NCI-H748 (cell line): ENCODE measurements at regions not wholly inside any gene's neighbourhood (a gene's known extent, or its start where the extent isn't known, plus 50 kb on each side); places are given as distances from the start of the nearest gene placed in this dataset.
A peak's percentile ranks its signal among the peaks of the same experiment; 100 is the strongest.
"Not testable (repeated sequence)": the region's sequence is repeated elsewhere in the genome, so short reads cannot be mapped to it uniquely, and the experiment has no call there.

Experiments used
- DNase-seq: peaks from one replicate; lab custom pipeline; 2025; ENCODE audit not compliant: unreplicated experiment; lab: John Stamatoyannopoulos, UW

DNA sequence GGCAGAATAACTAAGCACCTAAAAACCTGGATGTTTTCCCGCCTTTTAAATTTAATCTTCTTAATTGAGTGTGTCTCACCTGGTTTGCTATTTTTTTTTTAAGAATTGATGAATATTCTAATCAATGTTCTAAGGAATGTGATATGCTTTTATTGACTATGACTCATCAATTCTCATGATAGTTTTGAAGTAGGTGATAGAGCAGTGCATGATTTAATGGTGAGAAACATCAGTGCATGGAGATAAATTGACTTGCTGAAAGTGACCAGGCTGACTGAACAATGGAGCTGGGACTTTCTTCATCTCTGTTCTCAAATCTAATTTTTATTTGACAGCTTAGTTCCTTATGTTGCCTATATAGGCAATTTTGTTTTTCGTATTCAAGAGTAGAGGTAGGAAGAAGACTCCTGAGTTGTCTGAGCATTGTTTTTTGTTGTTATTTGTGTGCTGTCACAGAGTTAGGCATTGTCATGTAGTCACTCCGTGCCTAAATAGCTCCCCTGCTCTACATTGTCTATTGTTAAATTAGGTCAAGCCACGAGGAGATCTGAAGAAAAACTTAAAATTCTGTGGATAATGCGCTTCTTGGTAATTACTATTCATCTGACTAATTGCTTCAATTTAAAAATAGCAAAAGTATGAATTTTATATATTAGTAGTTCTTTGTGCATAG is 59.0 kb upstream of the NUTM2F start:
- not testable (repeated sequence) for DNase-seq

- DNase-seq: not testable (repeated sequence)
Observed at GRCh38 chr9:94388011-94388406, 59.6 kb upstream of the NUTM2F start.

- not testable (repeated sequence) for DNase-seq
Observed at GRCh38 chr9:94390425-94391098, 62.1 kb upstream of the NUTM2F start.

- not testable (repeated sequence) for DNase-seq
Observed at GRCh38 chr9:94392971-94393624, 64.7 kb upstream of the NUTM2F start.

- DNase-seq: not testable (repeated sequence)
Observed at GRCh38 chr9:94397766-94398379, 69.4 kb upstream of the NUTM2F start.

DNA sequence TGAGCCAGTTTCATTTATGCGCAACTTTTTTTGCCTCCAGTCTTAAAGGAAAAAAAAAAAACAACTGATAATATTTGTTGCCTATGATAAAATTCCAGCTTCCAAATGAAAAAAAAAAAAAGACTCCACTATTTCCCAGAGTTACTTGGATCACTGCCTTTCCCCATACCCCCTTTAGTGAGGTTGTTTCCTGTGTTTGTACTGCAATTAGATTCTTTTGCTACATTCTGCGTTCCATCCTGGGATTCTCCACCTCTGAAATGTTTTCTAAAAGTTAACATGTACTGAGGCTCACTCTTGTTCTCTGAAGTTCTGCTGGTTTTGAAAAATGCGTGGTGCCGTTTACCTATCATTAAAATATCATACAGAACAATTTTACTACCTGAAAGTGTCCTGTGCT is 72.0 kb upstream of the NUTM2F start:
- DNase-seq: not testable (repeated sequence)

GRCh38 chr9:94402795-94403194 is 74.4 kb upstream of the NUTM2F start:
- DNase-seq: not testable (repeated sequence)

DNA sequence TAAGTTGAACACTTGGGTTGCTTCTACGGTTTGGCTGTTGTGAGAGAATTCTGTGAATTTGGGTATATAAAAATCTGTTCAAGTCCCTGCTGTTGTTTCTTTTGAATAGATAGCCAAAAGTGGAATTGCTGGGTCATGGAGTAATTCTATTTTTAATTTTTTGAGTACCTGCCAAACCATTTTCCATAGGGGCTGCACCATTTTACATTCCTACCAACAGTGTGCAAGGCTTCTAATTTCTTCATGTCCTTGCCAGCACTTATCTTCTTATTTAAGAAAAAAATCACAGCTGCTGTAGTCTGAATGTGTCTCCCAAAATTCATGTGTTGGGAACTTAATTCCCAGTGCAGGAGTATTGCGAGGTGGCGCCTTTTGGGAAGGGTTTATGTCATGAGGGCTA is 75.1 kb upstream of the NUTM2F start:
- not testable (repeated sequence) for DNase-seq

DNA sequence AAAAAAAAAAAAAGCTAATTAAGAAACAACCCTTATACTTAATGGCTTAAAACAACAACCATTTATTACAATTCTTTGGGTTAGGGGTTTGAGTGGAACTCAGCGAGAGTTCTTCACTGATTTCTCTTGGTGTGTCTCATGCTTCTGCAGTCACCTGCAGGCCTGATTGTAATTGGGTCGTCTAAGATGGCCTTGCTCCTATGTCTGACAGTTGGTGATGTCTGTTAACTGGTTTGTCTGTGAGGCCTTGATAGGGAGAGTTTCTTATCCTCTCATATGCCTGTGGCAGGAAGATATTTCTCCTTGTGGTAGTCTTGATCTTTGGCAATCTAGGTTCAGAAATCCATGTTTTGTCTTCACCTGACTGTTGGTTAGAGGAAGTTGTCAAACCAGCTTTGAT is 85.2 kb upstream of the NUTM2F start:
- not testable (repeated sequence) for DNase-seq

DNA sequence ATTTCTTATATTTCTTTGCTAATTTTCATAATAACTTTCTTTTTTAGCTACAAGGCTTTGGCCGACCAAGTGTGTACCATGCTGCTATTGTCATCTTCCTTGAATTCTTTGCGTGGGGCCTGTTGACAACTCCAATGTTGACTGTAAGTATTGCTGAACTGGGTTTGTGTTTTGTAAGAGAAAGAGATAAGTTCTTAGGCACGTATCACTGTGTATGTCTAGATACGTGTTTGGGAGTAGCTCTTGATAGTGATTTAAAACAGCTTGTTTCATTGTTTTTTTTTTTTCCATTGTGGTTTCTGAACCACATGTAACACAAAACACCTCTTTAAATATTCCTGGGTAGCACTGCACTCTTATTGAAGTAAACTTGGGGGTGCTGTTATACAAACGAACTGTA is 86.7 kb upstream of the NUTM2F start:
- not testable (repeated sequence) for DNase-seq

DNA sequence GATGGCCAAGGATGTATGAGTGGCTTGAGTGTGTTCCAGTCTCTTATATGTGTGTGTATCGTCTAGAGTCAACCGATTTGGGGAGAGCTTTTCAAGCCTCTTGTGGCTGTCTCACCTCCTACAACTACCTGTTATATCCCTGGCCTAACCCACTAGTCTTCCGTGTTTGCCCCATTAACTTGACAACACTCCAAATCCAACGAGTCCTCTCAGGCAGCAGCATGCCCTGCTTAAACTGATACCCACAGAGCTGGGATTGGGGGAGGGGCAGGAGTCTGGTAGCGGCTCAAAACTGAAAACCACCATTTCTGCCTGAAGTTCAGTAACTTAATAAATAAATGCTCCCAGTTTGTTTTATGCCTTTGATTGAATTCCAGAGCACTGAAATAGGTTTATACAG is 91.7 kb upstream of the NUTM2F start:
- DNase-seq: not testable (repeated sequence)

DNA sequence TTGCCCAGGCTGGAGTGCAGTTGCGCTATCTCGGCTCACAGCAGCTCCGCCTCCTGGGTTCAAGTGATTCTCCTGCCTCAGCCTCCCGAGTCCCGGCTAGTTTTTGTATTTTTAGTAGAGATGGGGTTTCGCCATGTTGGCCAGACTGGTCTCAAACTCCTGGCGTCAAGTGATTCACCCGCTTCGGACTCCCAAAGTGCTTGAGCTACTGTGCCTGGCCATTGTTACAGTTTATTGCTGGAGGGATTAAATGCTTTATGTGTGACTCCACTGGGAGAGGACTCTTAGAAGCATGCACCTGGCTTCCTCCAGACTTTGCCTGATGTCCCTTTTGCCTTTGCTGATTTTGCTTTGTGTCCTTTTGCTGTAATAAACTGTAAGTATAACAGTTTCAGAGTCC is 93.5 kb upstream of the NUTM2F start:
- DNase-seq: not testable (repeated sequence)

DNA sequence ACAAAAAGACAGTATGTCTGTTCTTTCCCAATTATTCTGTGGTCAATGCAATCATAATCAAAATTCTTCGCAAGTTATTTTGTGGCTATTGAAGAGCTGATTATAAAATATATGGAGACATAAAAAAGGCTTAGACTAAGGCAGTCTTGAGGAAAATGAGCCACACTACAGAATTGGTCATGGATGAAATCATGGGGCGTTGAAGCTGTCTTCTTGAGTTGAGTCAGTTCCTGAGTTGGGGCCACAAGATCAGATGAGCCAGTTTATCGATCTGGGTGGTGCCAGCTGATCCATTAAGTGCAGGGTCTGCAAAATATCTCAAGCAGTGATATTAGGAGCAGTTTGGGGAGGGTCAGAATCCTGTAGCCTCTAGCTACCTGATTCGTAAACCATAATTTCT is 96.9 kb upstream of the NUTM2F start:
- not testable (repeated sequence) for DNase-seq

DNA sequence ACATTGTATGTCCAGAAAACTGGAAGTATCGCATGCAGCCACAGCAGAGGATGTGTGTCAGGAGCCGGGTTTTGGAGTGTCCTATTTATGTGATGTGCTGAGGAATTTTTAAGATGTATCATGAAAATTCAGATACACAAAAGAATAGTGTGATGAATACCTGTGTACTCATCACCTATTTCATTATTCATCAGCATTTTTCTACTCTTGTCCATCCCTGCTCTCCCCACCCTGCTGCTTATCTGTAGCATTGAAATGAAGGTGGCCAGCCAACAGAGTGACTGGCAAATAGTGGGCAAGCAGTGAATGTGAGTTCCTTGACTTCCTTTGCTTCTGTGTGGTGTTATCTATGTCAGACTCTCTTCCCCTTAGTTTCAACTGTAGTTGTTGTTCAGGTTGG is 108.7 kb upstream of the NUTM2F start:
- DNase-seq: not testable (repeated sequence)

DNA sequence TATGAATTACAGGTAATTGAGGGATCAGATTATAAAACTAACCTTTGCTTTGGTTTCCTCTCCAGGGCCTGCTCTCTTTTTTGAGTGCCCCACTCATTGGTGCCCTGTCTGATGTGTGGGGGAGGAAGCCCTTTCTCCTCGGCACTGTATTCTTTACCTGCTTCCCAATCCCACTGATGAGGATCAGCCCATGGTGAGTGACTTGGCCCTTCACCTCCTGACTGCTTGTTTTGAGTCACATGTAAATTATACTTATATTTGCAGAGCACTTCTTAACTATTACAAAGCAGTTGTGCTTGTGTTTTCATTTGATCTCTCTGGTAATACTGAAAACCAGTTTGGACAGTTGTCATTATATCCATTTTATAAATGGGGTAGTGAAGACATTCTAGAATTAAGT is 109.9 kb upstream of the NUTM2F start:
- not testable (repeated sequence) for DNase-seq

- not testable (repeated sequence) for DNase-seq
Observed at GRCh38 chr9:94441146-94441545, 112.7 kb upstream of the NUTM2F start.

DNA sequence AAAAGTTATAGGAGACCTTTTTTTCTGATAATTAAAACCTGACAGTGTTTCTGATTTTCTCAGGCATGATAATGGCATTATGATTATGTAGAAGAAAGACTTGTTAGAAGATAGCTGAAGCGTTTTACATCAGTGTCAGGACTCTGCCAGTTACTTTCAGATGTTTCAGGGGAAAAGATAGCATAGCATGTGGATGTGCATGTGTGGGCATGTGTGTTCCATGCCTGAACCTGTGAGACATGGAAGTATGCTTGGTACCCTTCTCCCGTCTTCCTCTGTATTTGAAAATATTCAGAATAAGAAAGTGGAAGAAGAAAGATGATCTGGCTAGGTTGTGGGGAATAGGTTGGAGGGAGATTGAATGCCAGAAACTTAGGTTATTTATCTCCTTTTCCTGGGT is 113.1 kb upstream of the PCAT7 start:
- DNase-seq: no peak

DNA sequence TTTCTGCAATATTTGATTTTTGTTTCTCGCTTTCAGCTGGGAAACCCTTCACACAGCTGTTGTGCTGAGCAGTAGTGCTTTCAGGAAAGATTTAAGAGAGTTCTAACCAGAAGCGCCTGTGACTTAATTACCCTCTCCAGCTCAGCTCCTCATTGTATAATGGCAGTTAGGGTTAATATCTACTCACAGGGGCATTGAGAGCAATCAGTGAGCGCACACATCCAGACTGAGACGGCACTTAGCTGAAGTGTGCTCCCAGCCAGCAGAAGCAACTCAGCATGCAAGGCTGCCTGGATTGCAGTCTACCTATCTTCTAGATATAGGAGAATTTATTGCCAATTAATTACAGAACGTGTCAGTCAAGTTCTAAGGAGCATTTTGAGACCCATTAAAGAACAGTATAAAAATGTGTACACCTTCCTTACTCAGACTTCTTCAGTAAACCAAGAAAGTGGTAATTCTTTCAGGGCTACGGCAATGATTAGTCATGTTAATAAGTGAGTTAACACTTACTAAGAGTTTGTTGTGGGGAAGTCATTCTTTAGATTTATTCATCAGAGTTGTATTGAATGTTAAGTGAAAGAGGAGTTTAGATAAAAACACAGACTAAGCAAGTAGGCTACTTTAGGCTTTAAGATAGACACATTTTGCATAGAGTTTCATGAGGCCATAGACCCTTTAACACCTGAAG is 111.7 kb upstream of the PCAT7 start:
- DNase-seq: peak; percentile 41

DNA sequence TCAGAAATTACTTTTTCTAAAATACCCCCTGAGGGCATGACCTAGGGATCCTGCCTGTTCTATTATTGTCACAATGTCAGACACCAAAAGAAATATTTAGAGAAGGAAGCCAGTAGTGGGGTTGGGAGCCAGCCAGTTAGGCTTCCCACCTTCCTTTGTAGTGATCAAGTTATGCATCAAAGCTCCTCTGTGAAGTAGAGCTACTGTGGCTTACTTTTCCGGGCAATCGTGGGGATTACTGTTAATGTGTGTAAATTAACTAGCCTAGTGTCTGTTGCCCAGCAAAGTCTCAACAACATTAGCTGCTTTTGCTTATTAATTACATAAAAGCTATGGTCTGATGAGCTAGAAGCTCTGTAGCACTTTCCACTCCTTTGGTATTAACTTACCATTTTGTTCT is 109.0 kb upstream of the PCAT7 start:
- DNase-seq: no peak

GRCh38 chr9:94449486-94449885 is 105.4 kb upstream of the PCAT7 start:
- no peak for DNase-seq

- DNase-seq: no peak
Observed at GRCh38 chr9:94464790-94465189, 90.1 kb upstream of the PCAT7 start.
